ENCODE measurements at regions not wholly inside any gene's neighbourhood (a gene's known extent, or its start where the extent isn't known, plus 50 kb on each side); places are given as distances from the start of the nearest gene placed in this dataset.

DNA sequence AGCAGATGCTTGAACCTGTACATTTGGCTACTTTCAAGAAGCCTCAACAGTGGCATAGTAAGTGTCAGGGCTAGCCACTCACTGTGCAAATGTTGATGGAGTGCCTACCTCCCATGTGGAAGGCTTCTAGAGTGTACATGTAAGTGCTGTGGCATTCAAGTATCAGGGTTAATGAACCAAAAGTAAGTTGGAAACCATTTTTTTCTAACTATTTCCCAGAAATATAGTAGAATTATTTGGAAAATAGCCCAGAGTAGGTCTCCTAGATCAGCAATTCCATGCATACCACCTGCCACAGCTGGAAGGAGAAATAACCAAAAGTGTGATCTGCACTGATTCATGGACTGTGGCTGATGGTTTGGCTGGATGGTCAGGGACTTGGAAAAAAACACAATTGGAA, 53.3 kb downstream of the FOXD1 start:
- no peak overlapping the region for H3K27ac Mint-ChIP-seq
- no peaks in the 10 kb centered on the region for H3K9me3 Mint-ChIP-seq
- H3K36me3 Mint-ChIP-seq (ENCODE audit: low read depth) = no peaks in the 10 kb centered on the region
- no peak for DNase-seq (ENCODE audit: low spot score)
- peaks cover 42% of the 10 kb centered on the region for H3K27me3 Mint-ChIP-seq (ENCODE audit: low read depth)
- H3K4me3 Mint-ChIP-seq (ENCODE audit: low read depth) = no peak overlapping the region
- H3K4me1 Mint-ChIP-seq (ENCODE audit: low read depth) = peaks cover 2% of the 10 kb centered on the region
- intact Hi-C loops (cut with micrococcal nuclease) = no loop called here

DNA sequence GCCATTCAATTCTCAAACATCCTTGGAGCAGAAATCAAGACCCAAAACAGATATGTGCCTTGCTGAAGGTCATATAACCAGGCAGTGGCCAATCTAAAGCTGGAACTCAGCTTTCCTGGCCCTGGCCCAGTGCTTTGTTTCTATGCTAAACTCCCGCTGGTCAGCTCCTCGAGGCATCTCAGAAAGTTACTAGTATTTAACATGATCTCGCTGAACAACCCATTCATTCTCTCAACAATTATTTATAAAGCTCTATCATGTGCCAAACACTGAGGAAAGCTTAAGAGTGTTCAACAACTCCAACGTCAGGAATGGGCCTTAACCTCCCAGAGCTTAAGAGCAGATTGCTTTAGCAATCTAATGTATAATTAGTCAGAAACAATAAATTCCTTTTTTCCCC, 54.0 kb downstream of the FOXD1 start:
- Mint-ChIP-seq H3K9me3 (no peaks in the 10 kb centered on the region), H3K27me3 (ENCODE audit: low read depth) (peaks cover 43% of the 10 kb centered on the region), H3K4me3 (ENCODE audit: low read depth) (no peak overlapping the region), H3K36me3 (ENCODE audit: low read depth) (no peaks in the 10 kb centered on the region), H3K27ac (no peak overlapping the region), H3K4me1 (ENCODE audit: low read depth) (peaks cover 2% of the 10 kb centered on the region)
- intact Hi-C loops (cut with micrococcal nuclease) = no loop called here
- no peak for DNase-seq (ENCODE audit: low spot score)

DNA sequence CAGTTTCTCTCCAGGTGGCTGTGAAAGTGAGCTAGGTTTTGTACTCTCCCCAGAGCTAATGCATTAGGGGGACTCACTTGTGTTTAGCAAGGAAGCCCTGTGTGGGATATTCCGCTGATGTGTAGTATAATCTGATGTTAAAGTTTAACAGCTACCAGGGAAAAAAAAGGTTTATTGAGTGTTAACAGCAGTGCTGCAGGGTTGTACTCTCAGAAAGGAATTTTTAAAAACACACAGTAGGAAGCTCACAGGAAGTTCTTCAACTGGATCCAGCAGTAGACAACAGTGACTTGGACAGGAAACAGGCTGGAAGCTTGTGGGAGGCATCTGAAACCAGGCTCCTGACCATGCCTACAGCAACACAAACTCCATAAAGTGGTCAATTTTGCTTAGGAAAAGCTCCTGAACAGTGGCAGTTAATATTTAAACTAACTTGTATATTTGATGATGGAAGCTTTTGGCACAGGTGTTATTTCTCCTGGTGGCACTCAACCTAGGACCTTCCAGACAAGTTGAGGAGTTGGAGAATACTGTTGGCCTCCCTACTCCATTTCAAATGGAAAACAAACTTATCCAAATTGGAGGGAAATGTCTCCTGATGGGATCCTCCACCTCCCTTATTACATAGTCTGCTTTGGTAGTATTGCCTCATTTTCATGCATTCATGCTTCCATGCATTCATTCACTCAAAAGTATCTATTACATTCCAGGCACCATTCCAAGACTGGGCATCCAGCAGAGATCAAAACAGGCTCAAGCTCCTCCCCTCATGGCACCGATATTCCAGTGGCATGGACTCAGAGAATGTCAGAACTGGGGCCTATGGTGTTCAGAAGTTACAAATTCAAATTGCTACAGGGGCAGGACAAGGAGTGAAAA, 54.7 kb downstream of the FOXD1 start:
- intact Hi-C loops (cut with micrococcal nuclease) = no loop called here
- H3K27me3 Mint-ChIP-seq (ENCODE audit: low read depth) = peaks cover 46% of the 10 kb centered on the region
- no peaks in the 10 kb centered on the region for H3K36me3 Mint-ChIP-seq (ENCODE audit: low read depth)
- no peak overlapping the region for H3K4me3 Mint-ChIP-seq (ENCODE audit: low read depth)
- no peak overlapping the region for H3K27ac Mint-ChIP-seq
- DNase-seq (ENCODE audit: low spot score) = no peak
- H3K4me1 Mint-ChIP-seq (ENCODE audit: low read depth) = peaks cover 2% of the 10 kb centered on the region
- no peaks in the 10 kb centered on the region for H3K9me3 Mint-ChIP-seq

DNA sequence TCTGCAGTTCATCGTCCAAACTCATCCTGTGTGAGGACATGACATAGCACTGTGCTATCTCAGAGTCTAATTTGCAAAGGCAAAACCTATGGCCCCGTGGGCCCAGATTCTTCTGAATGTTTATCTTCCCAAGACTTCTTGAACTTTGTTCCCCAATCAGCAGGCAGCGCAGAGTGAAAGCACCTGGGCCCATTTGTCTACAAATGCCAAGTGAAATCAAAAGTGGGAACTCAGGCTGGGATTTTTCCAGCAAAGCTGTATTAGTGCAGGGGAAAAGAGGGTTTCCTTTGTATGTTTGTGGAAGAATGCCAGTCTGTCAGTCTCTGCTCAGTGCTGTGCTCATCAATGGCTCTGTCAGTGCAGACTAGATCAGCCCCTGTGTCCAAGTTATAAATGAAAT, 55.8 kb downstream of the FOXD1 start:
- H3K36me3 Mint-ChIP-seq (ENCODE audit: low read depth) = no peaks in the 10 kb centered on the region
- DNase-seq (ENCODE audit: low spot score) = no peak
- H3K27ac Mint-ChIP-seq = no peak overlapping the region
- no peak overlapping the region for H3K4me3 Mint-ChIP-seq (ENCODE audit: low read depth)
- intact Hi-C loops (cut with micrococcal nuclease) = no loop called here
- peaks cover 9% of the 10 kb centered on the region for H3K4me1 Mint-ChIP-seq (ENCODE audit: low read depth)
- H3K27me3 Mint-ChIP-seq (ENCODE audit: low read depth) = peaks cover 47% of the 10 kb centered on the region
- H3K9me3 Mint-ChIP-seq = no peaks in the 10 kb centered on the region

DNA sequence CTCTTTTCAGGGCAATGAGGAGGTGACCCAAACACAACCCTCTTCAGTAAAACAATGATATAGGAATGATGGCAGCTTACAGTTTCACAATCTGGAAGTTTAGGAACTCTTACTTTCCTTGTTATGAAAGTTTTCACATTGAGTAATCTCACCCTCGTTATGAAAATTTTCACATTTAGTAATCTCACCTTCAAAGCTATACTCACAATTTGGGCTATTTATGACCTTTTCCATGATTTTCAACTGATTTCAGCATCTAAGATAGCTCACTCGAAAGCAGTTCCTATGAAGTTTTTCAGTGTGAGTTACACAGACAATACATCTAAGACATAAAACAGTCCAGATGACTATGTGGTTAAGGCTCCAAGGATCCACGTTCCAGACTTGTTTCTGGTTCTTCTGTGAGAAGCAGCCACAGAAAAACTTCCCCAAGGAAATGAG, 57.1 kb downstream of the FOXD1 start:
- H3K4me3 Mint-ChIP-seq (ENCODE audit: low read depth) = no peak overlapping the region
- H3K4me1 Mint-ChIP-seq (ENCODE audit: low read depth) = peaks cover 18% of the 10 kb centered on the region
- intact Hi-C loops (cut with micrococcal nuclease) = no loop called here
- no peaks in the 10 kb centered on the region for H3K36me3 Mint-ChIP-seq (ENCODE audit: low read depth)
- no peak for DNase-seq (ENCODE audit: low spot score)
- peaks cover 1% of the 10 kb centered on the region for H3K9me3 Mint-ChIP-seq
- H3K27ac Mint-ChIP-seq = no peak overlapping the region
- peaks cover 41% of the 10 kb centered on the region for H3K27me3 Mint-ChIP-seq (ENCODE audit: low read depth)

DNA sequence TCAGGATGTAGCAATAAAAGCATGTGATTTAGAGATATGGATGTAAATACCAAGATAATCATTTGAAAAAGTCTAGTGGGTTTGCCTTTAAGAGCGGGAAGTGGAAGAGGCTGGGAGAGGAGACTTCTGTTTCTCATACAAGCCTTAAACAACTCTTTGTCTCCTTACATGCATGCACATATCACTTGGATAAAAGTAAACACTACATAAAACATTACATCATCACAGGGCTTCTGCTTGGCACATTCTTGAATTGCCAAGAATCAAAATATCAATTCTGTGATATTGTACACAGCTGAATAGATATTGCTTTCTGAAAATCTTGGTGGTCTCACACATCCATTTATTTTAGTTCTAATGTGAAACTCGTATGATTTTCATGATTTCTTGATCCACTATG, 57.6 kb downstream of the FOXD1 start:
- no peak for DNase-seq (ENCODE audit: low spot score)
- Mint-ChIP-seq H3K27me3 (ENCODE audit: low read depth) (peaks cover 41% of the 10 kb centered on the region), H3K9me3 (peaks cover 6% of the 10 kb centered on the region), H3K27ac (no peak overlapping the region), H3K4me1 (ENCODE audit: low read depth) (peaks cover 19% of the 10 kb centered on the region), H3K36me3 (ENCODE audit: low read depth) (no peaks in the 10 kb centered on the region), H3K4me3 (ENCODE audit: low read depth) (no peak overlapping the region)
- intact Hi-C loops (cut with micrococcal nuclease) = no loop called here

DNA sequence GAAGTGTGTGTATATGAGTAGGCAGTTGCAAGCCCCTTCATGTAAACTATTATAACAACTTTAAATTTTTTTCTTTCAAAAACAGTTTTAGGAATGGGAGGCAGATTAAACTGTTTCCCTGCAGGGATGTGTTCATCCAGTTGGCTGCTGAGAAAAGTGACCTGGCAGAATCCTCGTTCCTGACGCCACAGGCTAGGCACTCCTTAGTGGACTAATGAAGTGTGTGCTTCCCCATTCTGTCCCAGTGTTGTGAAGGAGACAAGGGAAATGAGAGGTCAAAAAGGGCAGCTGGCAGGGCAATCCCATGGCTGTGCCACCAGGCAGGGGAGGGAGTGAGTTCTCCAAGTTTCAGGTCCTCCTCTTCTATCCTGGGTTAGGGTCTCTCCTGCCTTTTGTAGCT, 59.8 kb downstream of the FOXD1 start:
- peaks cover 45% of the 10 kb centered on the region for H3K27me3 Mint-ChIP-seq (ENCODE audit: low read depth)
- peaks cover 24% of the 10 kb centered on the region for H3K9me3 Mint-ChIP-seq
- intact Hi-C loops (cut with micrococcal nuclease) = no loop called here

DNA sequence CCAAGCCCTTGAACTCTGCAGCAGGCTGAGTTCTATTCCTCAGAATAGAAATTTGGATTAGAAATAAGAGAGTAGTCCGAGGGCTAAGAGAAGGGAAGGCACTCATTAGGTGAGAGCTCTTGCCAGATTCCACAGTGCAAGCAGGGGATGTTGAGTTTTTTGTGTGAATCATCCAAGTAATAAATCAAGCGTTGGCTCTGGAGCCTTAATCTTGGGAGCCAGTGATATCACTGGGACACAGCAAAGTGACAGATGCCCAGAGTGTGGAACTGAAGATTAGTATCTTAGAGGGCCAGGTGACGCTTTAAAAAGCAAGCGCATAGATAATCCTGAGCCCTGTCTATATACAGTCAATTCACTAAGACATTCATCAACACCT, 60.3 kb downstream of the FOXD1 start:
- Mint-ChIP-seq H3K4me1 (ENCODE audit: low read depth) (peaks cover 19% of the 10 kb centered on the region), H3K36me3 (ENCODE audit: low read depth) (peaks cover 8% of the 10 kb centered on the region), H3K9me3 (peaks cover 29% of the 10 kb centered on the region), H3K4me3 (ENCODE audit: low read depth) (no peak overlapping the region), H3K27ac (no peak overlapping the region), H3K27me3 (ENCODE audit: low read depth) (peaks cover 50% of the 10 kb centered on the region)
- no peak for DNase-seq (ENCODE audit: low spot score)
- intact Hi-C loops (cut with micrococcal nuclease) = no loop called here

More for the DNA sequence above, 59.8 kb downstream of the FOXD1 start:
- Mint-ChIP-seq H3K4me3 (ENCODE audit: low read depth) (no peak overlapping the region), H3K36me3 (ENCODE audit: low read depth) (peaks cover 4% of the 10 kb centered on the region), H3K4me1 (ENCODE audit: low read depth) (peaks cover 19% of the 10 kb centered on the region), H3K27ac (no peak overlapping the region)
- DNase-seq (ENCODE audit: low spot score) = no peak

DNA sequence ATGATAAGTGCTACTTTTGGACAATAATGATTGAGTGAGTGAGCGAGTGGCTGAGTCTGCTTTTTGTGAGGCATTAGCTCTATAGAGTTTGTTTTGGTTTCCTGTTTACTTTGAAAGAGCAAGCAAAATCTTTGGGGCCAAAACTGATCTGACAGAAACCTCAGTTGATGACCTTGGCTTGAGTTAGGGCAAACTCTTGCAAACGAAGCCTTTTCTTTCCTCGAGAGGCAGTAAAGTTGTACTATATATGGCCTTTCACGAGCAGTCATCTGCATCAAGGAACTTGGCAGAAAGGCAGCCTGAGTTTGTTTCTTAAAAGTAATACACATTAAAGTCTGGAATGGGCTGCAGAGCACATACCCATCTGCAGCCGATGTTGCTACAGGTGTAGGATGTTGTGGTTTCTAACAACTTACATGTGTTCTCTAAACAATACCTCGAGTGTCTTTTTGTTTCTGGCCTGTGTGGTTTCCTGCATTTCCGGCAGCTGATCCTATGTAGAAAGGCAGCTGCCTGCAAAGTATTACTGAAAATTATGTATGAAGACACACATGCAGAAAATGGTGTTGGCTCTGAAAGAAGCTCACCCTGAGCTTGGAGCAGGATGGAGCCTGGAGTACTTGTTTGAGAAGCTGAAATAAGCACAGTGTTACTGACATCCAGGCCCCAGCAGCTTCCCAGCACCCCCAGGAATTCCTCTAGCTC, 60.8 kb downstream of the FOXD1 start:
- intact Hi-C loops (cut with micrococcal nuclease) = no loop called here
- Mint-ChIP-seq H3K9me3 (peaks cover 29% of the 10 kb centered on the region), H3K27me3 (ENCODE audit: low read depth) (peaks cover 52% of the 10 kb centered on the region), H3K36me3 (ENCODE audit: low read depth) (peaks cover 8% of the 10 kb centered on the region), H3K27ac (no peak overlapping the region), H3K4me3 (ENCODE audit: low read depth) (no peak overlapping the region), H3K4me1 (ENCODE audit: low read depth) (peaks cover 19% of the 10 kb centered on the region)
- DNase-seq (ENCODE audit: low spot score) = peak; percentile 57

DNA sequence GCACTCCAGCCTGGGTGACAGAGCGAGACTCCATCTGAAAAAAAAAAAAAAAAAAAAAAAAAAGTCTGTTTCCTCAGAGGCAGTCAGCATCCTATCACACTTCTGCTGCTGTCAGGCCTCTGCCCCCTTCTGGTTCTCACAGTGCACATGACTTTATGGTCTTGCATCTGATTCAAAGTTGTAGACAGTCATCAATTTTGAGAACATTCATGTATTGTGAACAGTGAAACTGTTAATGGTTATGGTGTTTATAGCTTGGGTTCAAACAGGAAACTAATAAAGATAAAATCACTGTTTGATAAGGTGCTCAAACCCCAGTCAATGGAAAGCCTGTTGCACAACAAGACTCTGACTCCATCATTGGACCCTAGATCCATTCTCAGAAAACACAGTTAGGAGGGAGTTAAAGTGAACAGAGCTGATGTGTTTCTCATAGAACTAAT, 61.4 kb downstream of the FOXD1 start:
- DNase-seq (ENCODE audit: low spot score) = no peak
- H3K4me3 Mint-ChIP-seq (ENCODE audit: low read depth) = no peak overlapping the region
- peaks cover 19% of the 10 kb centered on the region for H3K4me1 Mint-ChIP-seq (ENCODE audit: low read depth)
- H3K27ac Mint-ChIP-seq = no peak overlapping the region
- peaks cover 8% of the 10 kb centered on the region for H3K36me3 Mint-ChIP-seq (ENCODE audit: low read depth)
- H3K9me3 Mint-ChIP-seq = peaks cover 29% of the 10 kb centered on the region
- intact Hi-C loops (cut with micrococcal nuclease) = no loop called here
- peaks cover 50% of the 10 kb centered on the region for H3K27me3 Mint-ChIP-seq (ENCODE audit: low read depth)

DNA sequence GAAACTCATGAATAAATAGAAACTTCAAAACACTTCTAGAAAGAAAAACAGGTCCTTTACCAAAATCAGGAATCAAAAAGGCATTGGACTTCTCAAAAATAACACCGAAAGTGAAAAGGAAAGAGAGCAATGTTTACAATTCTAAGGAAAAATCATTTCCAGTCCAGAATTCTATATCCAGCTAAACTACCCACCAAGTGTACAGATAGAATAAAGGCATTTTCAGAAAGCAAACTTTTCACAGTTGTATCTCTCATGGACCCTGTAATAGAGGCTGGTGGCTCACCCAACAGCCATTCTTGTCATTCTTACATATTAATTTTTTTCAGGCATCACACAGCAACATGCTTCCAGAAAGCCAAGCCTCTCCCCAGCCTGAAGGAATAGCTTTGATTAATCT, 63.7 kb downstream of the FOXD1 start:
- H3K27ac Mint-ChIP-seq = no peak overlapping the region
- peaks cover 48% of the 10 kb centered on the region for H3K27me3 Mint-ChIP-seq (ENCODE audit: low read depth)
- H3K4me1 Mint-ChIP-seq (ENCODE audit: low read depth) = peaks cover 16% of the 10 kb centered on the region
- peaks cover 16% of the 10 kb centered on the region for H3K36me3 Mint-ChIP-seq (ENCODE audit: low read depth)
- H3K4me3 Mint-ChIP-seq (ENCODE audit: low read depth) = no peak overlapping the region
- intact Hi-C loops (cut with micrococcal nuclease) = loop anchor here (5.0 kb wide), 3 partner anchors 32 to 153 kb away; no protein-coding TSS in a partner anchor
- peaks cover 29% of the 10 kb centered on the region for H3K9me3 Mint-ChIP-seq
- DNase-seq (ENCODE audit: low spot score) = no peak

DNA sequence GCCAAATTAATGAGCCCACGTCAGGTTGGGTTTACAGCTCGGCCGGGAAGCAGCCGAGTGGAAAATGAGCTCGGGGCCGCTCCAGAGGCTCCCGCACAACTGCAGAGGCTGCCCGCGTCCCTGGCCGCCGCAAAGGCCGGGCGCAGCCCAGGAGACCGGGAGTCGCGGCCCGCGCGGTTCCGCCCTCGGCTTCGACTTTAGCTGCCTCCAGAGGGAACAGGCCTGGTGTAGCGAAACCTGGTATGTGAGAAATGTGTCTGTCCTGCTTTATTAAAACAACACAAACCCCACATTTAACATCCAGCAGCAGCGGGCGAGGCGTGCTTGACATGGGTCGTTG, 66.2 kb downstream of the FOXD1 start:
- peaks cover 16% of the 10 kb centered on the region for H3K36me3 Mint-ChIP-seq (ENCODE audit: low read depth)
- H3K27ac Mint-ChIP-seq = no peak overlapping the region
- no peak overlapping the region for H3K4me3 Mint-ChIP-seq (ENCODE audit: low read depth)
- peaks cover 61% of the 10 kb centered on the region for H3K27me3 Mint-ChIP-seq (ENCODE audit: low read depth)
- DNase-seq (ENCODE audit: low spot score) = no peak
- H3K4me1 Mint-ChIP-seq (ENCODE audit: low read depth) = peaks cover 6% of the 10 kb centered on the region
- intact Hi-C loops (cut with micrococcal nuclease) = loop anchor here (5.0 kb wide), 3 partner anchors 35 to 150 kb away; no protein-coding TSS in a partner anchor
- peaks cover 29% of the 10 kb centered on the region for H3K9me3 Mint-ChIP-seq

All from activated T-helper 2 cell treated with anti-CD3 and anti-CD28 coated beads, Interferon-gamma antibody, Interleukin-2, Interleukin-4, amounts not matched to agents 10 μg/mL and 5 μg/mL and 100 μg/mL, durations not matched to agents 14 hours and 24 hours and 36 hours (primary cell).